ENCODE measurements at regions not wholly inside any gene's neighbourhood (a gene's known extent, or its start where the extent isn't known, plus 50 kb on each side); places are given as distances from the start of the nearest gene placed in this dataset.
A peak's percentile ranks its signal among the peaks of the same experiment; 100 is the strongest.

DNA sequence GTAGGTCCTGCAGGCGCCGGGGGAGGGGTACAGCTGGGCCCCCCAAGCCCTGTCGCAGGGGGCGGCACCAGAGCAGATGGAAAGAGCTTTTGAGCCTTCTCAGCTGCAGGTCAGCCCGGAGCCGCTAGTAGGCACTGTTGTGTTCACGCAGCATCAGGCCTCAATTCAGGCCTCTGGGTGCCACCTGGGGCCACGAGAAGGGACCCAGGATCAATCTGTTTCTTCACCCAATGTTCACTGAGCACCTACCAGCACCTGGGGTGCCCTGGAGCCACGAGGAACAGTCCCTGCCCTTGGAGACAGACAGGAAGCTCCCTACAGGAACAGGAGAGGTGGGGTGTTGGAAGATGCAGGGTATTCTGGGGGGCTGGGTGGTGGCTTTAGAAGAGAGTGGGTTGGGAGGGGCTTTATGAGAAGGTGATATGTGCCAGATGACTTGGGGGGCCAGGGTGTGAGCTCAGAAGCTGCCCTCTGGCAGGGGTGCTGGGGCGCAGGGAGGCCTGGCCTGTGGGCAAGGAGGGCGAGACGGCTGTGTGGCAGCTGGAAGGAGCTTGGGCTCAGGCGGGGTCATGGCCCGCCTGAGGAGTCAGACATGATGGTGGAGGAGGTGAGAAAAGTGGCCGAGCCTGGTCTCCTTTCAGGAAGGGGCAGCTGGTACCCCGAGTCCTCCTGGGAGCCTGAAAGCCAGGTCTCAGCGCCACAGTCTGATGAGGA is 121.9 kb upstream of the GSE1 start:
- no peaks in the 10 kb centered on the region for H3K9me3 ChIP-seq (ENCODE audit: control insufficient read depth, low read depth, low read length)
- no peak overlapping the region for H3K56ac ChIP-seq (ENCODE audit: insufficient read length, low read depth, low read length)
- no peaks in the 10 kb centered on the region for H3K27me3 ChIP-seq (ENCODE audit: insufficient read depth, low read length)
- no peak overlapping the region for H2BK20ac ChIP-seq (ENCODE audit: low read depth, low read length, poor library complexity, severe bottlenecking)
- no peak overlapping the region for H3T11ph ChIP-seq (ENCODE audit: low read length)
- no peak overlapping the region for H2BK120ac ChIP-seq (ENCODE audit: low read depth, low read length, poor library complexity, severe bottlenecking)
- peak overlapping the region; percentile 28 for H3K18ac ChIP-seq (ENCODE audit: insufficient read length, low read depth, low read length)
- H3K27ac ChIP-seq (ENCODE audit: insufficient read length, low read depth, low read length): no peak overlapping the region
- peaks cover 2% of the 10 kb centered on the region for H3K23me2 ChIP-seq (ENCODE audit: insufficient read length, low read depth, low read length, poor library complexity, severe bottlenecking)
- Mint-ChIP-seq H3K27me3 (ENCODE audit: low read depth) (peaks cover 3% of the 10 kb centered on the region), H3K27ac (peak overlapping the region in 2 of 3 experiments; percentile 92 to 94; a peak in 4 of 7 replicates), H3K36me3 (ENCODE audit: insufficient read depth in 1 of 3, low read depth in 3 of 3) (no peaks in the 10 kb centered on the region; a peak in 1 of 7 replicates), H3K4me3 (no peak overlapping the region), H3K9me3 (no peaks in the 10 kb centered on the region), H3K4me1 (peaks cover 15 to 26% of the 10 kb centered on the region in 2 experiments)
- no peak overlapping the region for H2AK5ac ChIP-seq (ENCODE audit: insufficient read length, low read length)
- H3K9ac ChIP-seq (ENCODE audit: extremely low read depth, insufficient read length, low read length): no peak overlapping the region
- peak overlapping the region; percentile 41; the same call in 1 of the 2 replicates for H3K14ac ChIP-seq (ENCODE audit: insufficient read depth, low read length)
- H3K79me1 ChIP-seq (ENCODE audit: insufficient read depth, low read depth, low read length, poor library complexity, severe bottlenecking): no peaks in the 10 kb centered on the region
- H2BK15ac ChIP-seq (ENCODE audit: low read depth, low read length): no peak overlapping the region
- TF ChIP-seq, protein P1, sequence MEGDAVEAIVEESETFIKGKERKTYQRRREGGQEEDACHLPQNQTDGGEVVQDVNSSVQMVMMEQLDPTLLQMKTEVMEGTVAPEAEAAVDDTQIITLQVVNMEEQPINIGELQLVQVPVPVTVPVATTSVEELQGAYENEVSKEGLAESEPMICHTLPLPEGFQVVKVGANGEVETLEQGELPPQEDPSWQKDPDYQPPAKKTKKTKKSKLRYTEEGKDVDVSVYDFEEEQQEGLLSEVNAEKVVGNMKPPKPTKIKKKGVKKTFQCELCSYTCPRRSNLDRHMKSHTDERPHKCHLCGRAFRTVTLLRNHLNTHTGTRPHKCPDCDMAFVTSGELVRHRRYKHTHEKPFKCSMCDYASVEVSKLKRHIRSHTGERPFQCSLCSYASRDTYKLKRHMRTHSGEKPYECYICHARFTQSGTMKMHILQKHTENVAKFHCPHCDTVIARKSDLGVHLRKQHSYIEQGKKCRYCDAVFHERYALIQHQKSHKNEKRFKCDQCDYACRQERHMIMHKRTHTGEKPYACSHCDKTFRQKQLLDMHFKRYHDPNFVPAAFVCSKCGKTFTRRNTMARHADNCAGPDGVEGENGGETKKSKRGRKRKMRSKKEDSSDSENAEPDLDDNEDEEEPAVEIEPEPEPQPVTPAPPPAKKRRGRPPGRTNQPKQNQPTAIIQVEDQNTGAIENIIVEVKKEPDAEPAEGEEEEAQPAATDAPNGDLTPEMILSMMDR (conservative IDR thresholded peaks at IDR 0.05): peak; percentile 96
- WGBS (ENCODE audit: extremely low coverage, insufficient read length, low lambda C conversion rate): no CpG with 5 or more reads among the region's 17 CpGs
- DNase-seq: peak; percentile 60
- H4K20me1 ChIP-seq (ENCODE audit: control insufficient read depth, insufficient read depth, insufficient read length): peaks cover under 1% of the 10 kb centered on the region
- H2BK5ac ChIP-seq (ENCODE audit: insufficient read length, low read length): no peak overlapping the region
- H4K8ac ChIP-seq (replicated peaks; ENCODE audit: insufficient read length, low read depth, low read length): no peak overlapping the region
- no peak overlapping the region for H3K23ac ChIP-seq (ENCODE audit: insufficient read length, low read depth, low read length)
- no peaks in the 10 kb centered on the region; the same call in 1 of the 2 replicates for H3K4me1 ChIP-seq (ENCODE audit: insufficient read depth, low read length)
- no peak overlapping the region for H3K4me2 ChIP-seq (ENCODE audit: insufficient read depth, insufficient read length, low read length)
- H3K79me2 ChIP-seq (ENCODE audit: insufficient read depth, low read length): no peaks in the 10 kb centered on the region
- H2BK12ac ChIP-seq (ENCODE audit: insufficient read length, low read depth, low read length): no peak overlapping the region
- H4K5ac ChIP-seq (ENCODE audit: insufficient read length, low read depth, low read length): no peak overlapping the region
- peak overlapping the region; percentile 10 for H4K91ac ChIP-seq (ENCODE audit: insufficient read length, low read depth, low read length)
- H2AFZ ChIP-seq (ENCODE audit: low read length): no peak overlapping the region
- no peak overlapping the region for H3K4ac ChIP-seq (ENCODE audit: low read depth, low read length)

Measured in H9 (cell line).